Right renal cortex interstitium (tissue), 3 donors: ENCODE measurements at regions not wholly inside any gene's neighbourhood (a gene's known extent, or its start where the extent isn't known, plus 50 kb on each side); places are given as distances from the start of the nearest gene placed in this dataset.
"Not testable (repeated sequence)": the region's sequence is repeated elsewhere in the genome, so short reads cannot be mapped to it uniquely, and the experiment has no call there.

Experiments used
- DNase-seq, 3 donors: peaks; one replicate each; pipeline ENCODE4 v3.0.0-alpha.2; 2013; ENCODE audit warnings: low read depth in 3 of 3, low spot score in 2 of 3

DNA sequence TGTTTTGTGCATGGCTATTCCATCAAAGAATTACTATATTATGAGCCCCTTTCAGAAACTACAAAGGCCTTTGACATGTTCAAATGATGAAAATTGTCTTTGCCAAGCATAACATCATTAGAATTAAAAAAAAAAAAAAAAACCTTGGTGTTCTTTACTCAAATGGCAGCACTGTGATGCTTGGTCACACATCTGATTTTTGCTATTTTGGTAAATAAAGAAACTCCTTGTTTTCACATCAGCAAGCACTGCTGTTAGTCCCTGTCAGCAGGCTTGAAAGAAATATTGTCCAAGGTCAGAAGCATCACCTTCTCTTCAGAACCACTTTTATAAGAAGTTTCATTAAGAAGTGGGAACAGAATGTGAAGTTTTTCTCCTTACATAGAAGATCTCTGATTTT is 537.3 kb downstream of the MFSD1 start:
- no peak for DNase-seq

DNA sequence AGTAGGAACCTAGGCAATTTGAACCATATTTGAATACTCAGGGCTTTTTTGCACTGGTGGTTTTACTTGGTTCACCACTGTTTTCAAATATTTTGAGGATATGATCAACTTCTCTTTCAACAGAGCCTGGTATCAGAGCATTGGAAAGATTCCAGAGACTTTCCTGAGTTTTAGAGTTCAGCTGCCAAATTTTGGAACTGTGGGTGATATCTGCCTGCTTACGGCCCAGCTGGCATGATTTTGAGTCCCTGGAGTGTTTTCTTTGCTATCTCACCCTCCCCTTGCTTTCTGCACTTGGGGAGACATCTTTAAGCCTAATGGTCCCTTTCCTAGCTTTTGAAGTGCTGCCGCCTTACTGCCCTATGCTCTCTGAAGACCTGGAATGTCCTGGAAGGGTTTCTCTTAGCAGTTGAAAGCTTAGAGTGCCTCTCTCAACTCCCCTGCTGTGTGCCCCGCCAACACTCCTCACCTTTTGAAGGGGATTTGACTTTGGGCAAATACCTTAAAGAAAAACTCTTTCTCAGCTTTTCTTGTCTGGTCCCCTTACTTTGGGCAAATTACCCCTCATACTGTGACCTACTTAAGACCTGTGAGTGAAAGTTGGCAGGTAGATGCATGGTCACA is 539.1 kb downstream of the MFSD1 start:
- no peak for DNase-seq

DNA sequence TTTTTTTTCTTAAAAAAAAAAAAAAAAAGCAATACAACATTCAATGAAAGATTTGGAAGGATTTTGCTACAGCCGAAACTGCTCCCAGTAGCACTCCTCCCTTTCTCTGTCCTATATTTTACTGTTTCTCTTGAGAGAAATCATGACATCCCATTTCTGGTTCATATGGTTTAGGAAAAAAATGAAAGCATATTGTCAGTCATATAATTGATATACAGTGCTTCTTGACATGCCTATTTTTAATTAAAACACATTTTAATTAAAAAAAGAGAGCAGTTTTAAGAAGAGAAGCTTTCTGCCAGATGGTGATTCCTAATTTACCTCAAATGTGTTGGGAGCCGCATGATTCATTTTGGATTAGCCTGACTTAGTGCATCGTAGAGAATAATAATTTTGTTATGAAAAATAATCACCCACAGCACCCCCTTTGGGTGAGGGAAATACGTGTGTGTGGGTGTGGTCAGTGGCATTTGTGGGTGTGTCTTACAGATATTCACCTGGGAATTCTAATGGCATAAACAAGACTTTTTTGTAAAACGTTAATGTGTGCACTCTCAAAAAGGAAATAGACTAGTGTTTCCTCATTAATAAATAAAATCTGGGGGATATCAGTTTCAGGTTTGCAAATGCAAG is 544.5 kb downstream of the MFSD1 start:
- no peak for DNase-seq

DNA sequence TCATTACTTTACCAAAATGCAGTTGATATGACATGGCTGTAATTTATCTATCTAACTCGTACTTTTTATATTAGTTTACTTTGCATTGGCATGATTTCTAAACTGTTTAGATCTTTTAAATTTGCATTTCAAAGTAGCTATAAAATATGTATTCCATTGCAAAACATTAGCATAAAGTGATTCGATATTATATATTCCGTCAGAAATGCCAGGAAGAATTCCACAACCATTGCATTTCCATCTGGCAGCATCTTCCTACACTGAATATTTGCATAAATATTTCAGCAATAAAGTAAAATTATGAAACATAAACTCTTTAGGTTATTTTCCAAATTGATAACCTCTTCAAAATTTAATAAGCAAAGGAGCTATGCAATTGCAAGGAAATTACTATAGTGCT is 546.6 kb downstream of the MFSD1 start:
- no peak for DNase-seq

DNA sequence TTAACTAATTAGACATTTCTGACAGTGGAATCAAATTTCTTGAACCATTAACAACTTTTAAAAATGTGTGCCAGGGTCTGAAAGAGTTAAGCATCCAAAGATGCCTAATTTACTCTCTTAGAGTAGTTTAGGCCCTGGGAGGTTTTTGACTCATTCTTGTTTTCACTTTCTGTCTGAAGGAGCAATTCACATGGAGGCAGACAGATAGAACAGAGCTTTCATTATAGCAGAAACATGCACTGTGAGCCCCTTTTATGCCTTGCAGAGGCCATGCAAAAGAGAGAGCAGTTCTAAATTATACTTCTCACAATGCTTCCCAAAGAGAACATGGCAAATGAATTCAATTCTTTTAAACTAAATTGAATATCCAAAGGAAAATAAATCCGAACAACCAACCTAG is 554.8 kb downstream of the MFSD1 start:
- no peak for DNase-seq

DNA sequence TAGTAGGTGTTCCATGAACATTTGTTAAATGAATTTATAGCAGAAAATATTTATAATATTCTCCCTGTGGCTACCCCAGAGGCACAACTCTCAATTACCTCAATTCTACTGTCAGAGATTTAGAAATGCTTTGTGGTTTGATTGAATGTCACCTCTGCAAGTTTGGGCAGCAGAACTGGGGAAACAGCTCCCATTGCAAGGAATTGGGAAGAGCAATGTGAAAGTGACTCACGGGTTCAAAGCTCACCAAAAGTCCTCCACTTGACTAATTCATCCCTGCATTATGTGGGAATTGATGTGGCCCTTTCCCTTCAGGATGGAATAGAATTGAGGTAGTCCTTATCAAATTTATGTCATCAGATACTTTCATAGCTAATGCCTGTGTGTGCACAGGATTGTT is 562.7 kb downstream of the MFSD1 start:
- DNase-seq = no peak

DNA sequence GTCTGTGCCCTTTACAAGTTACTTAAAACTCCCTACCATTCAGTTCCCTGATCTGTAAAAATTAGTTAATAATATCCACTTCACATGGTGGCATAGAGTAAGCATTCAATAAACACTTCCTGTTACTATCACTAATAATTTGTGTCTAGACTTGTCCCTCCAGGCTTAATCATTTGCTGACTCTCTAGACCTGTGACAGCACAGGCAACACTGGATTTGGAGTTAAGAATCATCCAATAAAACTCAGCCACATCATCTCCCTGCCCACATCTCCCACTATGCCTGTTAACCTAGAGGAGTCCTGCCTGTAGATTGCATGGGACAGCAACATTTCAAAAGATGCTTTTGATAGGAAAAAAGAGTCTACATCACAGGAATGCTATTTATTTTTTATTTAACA is 564.6 kb downstream of the MFSD1 start:
- DNase-seq = no peak

DNA sequence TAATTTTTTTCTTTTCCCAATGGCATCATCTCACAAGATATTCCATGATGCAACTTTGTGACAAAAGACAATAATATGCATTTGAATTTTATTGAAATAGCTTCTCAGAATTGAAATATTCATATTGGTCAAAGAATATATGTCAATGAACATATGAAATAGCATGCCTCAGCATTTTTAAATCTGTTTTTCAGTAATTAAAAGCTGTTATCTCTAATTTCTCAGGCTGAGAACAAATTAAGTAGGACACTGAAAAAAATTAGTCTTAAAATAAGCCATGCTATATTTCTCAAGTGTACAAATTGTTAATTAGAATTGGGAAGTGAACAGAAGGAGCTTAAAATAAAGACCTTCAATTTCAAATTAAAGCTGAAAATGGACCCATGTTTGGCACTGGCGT is 570.1 kb downstream of the MFSD1 start:
- no peak for DNase-seq

DNA sequence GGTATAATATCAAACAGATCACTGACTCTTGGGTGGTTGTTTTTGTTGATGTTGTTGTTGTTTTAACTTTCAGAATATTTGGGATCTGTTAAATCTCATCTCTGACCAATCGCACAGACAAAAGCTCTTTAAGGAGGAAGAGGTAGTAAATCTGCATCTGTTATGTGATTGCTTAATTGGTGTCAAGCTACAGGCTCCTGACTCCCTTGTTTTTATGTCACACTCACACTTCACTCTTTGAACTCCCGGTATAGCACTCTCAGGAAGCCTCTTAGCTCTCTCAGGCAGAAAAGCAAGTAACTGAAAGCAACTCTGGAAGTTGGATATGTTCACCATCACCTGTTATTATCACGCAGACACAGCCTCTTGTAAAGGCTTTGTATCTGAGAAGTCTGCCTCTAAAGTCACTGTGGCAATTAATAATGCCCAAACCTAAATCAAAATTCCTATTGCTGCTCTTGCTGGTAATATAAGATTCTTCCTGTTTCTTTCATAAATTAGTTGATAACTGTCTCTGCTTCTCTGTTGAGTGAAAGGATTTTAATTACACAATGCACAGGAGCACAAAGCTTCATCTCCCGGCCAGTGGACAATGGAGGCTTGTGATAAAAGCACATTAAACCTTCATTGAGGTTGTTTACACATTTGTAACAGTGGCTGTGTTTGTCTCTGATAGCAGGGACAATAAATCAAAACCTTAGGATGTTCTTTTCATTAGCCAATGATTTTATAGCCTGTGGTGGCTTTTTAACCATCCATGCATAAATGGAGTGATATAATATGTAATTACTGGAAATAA is 576.7 kb downstream of the MFSD1 start:
- peak in 2 of 3 donors; percentile 21 to 27 for DNase-seq

DNA sequence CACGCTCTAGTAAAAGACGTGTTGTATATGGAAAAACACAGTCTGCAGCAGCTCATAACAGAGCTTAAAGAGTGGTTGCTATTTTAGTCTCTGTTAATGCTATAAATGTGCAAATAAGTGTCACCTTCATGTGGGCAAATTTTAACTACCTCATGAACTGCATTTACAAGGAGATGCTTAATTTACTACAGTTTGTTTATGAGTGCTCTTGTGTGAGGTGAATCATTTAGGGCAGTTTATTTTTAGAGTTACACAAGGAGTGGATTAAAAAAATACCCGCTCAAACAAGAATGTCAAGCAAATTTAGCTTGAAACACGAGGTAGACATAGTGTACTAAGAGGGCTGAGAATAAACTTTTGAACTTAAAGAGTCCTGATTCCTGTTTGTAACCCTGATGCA is 579.0 kb downstream of the MFSD1 start:
- DNase-seq = no peak

DNA sequence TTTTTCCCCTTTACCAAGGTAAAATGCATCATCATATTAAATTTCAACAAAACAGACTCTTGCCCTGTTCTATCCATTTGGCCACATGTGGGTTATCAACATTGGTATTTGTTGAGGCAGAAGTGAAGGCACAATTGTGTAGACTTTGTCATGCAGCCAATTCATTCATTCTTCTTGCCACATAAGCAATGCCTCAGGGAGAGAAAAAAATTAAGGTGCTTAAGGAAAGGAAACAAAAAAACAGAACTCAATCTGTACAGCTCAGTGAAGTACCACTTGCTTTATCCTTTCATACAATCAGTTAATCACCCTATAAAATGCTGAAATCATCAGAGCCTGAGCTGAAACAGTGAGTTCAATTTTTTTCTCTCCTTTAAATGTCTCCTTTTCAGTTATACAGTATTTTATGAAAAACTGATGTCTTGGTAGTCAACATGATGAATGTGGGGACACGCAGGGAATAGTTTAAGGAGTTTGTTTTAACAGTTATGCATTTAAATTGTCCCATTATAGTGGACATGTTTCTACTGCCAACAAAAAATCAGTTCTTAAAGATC is 588.9 kb downstream of the MFSD1 start:
- DNase-seq = no peak

DNA sequence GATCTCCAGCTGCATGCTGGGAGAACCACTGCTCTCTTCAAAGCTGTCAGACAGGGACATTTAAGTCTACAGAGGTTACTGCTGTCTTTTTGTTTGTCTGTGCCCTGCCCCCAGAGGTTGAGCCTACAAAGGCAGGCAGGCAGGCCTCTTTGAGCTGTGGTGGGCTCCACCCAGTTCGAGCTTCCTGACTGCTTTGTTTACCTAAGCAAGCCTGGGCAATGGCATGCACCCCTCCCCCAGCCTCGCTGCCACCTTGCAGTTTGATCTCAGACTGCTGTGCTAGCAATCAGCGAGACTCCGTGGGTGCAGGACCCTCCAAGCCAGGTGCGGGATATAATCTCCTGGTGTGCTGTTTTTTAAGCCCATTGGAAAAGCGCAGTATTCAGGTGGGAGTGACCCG is 591.0 kb upstream of the IL12A start:
- DNase-seq = not testable (repeated sequence)

DNA sequence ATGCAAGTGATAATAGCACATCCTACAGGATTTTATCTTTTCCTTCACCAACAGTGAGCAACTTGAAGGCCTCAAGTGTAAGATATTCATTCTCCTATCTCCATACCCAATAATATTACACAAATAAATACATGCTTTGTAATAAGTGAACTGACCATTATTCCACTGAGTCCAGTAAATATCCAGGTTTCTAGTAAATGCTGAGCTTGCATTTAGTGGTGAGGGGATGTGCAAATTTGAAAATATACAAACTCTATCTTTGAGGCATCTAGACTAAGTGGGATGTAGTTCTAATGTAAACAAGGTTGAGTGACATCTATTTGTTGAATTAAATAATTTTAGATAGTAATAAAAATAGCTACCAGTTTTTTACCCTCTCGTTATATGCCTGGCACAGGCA is 587.6 kb upstream of the IL12A start:
- no peak for DNase-seq

DNA sequence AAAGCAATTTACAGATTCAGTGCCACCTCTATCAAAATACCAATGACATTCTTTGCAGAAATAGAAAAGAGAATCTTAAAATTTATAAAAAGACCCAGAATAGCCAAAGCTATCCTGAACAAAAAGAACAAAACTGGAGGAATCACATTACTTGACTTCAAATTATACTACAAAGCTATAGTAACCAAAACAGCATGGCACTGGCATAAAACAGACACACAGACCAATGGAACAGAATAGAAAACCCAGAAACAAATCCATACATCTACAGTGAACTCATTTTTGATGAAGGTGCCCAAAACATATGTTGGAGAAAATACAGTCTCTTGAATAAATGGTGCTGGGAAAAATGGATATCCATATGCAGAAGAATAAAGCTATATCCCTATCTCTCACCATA is 578.9 kb upstream of the IL12A start:
- not testable (repeated sequence) for DNase-seq

DNA sequence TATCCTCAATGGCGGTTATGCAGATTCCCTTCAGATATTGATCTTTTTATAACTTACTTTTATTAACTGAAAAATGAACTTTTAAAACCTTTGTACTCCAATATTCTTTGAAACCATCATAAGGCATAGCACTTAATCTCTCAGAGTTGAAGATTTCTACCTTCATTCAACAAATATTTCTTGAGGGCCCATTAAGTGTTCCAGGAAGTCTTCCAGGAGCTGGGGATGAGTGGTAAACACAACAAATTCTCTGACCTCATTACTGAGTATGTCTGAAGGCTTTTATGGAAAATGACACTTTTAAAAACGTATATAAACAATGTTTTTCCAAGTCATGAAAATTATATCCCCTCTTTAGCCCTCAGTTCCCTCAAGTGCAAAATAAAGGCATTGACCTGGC is 575.3 kb upstream of the IL12A start:
- no peak for DNase-seq

DNA sequence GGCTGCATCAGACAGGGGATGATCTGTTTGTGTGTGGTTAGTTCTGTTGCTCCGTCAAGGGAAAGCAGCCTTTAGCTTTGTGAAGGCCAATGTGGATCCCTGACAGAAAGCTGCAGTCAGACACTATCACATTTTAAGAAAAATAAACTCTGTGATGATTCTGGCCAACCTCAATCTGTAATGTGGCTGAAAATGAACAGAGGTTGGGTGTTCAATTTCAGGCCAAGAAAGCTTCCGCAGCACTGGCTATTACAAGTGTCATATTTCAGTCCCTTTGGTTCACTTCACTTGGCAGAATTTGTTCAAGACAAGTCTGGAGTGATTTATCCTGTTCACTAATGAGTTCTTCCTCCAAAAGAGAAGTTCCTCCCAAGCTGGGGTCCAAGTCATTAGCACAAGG is 571.8 kb upstream of the IL12A start:
- DNase-seq = peak; percentile 33 to 66 (median 51)

DNA sequence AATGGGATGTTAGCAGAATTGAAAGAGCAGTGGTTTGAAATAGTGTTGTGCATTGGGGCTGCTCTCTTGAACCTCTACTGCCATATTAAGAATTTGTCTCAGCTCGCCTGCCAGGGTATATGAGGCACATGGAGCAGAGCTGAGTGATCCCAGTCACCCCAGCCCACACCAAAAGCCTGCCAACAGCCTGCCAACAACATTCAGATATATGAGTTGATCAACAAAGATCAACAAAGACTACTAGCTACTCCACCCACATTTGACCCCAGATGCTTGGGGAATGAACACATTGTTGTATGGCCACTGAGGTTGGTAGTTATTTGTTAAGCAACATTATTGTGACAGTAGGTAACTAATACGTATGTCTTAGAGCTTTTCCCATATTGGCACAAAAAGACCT is 570.9 kb upstream of the IL12A start:
- DNase-seq = no peak

DNA sequence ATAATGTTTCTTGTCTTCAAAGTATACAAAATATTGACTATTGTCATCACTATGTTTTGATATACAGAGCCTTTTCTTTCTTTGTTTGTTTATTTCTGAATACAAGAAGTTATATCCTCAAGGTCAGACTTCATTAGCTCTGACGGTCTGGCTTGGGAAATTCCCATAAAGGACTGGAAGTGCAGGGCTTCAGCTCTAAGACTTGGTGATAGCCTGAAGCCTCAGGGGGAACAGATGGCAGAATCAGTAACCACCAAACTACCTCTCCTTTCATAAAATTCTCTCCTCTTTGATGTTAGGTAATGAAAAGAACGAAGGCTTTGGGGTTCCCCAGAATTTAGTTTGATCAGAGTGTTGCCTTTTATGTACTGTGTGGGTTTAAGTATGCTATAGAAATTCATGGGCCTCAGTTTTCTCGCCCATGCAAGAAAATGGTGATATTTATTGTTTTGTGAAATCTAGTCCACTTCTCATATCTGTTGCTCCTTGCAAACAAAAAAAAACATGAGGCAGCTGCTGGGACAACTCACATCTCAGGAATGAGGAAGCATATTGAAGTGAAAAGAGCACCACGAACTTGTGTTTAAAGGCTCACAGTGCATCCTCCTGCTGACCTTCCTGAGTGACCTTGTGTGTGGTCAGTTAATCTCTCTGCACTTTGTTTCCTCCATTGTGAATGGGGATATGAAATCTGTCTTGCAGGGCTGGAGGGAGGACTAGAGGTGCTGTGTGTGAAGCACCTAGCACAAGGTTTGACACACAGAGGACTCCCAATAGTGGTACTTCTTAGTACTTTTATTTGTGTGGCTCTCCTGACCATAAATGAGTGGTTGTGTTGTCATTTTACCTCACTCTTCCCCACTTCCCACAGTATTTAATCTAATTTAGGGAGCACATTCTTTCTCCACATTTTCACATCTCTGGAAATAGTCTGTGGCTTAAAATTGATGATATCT is 569.8 kb upstream of the IL12A start:
- no peak for DNase-seq

DNA sequence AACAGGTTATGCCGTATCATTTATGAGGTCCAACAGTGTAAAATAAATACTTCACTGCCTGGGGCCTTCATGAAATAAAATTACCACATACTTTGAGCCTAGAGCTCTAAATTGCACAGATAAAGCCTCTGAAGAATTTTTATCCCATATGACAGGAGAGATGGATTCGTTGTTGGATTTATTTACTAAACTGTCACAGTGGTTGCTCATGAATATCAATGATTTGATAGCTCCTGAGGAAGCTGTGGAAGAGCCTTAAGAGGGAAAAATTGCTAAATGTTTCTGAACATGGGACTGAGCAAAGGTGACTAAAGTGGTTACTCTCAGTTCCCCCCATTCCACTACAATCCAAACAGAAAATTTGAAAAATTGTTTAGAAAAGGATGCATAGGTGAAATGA is 558.9 kb upstream of the IL12A start:
- no peak for DNase-seq

DNA sequence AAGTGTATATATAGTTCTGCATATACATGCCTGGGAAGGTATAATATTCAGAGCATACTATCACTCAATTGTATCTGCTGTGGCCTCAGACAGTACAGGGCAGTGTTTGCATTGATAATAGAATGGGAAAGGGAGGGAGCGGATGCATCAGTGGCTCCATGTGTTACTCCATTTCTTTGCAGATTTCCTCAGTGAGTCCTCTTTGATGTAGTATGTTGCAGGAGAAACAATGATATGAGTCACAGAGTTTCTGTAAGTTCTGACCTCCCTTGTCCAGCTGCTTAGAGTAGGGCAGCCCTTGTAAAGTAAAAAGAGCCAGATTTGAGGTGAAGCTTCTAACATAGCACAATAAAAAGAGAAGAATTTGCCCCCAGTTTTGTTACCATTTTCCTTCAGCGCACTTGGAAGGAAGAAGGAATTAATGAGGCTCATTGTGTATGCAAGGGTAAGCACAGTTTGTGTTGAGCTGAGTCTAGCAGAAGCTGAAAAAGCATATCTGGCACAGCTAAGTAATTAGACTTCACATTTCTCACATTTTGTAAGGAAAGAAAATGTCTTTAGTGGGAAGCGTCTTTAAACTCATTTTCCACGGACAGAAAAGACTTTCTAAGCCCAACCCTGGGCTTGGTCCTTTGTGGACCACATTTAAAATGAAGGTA is 555.8 kb upstream of the IL12A start:
- no peak for DNase-seq
